ENCODE measurements at regions not wholly inside any gene's neighbourhood (a gene's known extent, or its start where the extent isn't known, plus 50 kb on each side); places are given as distances from the start of the nearest gene placed in this dataset.

DNA sequence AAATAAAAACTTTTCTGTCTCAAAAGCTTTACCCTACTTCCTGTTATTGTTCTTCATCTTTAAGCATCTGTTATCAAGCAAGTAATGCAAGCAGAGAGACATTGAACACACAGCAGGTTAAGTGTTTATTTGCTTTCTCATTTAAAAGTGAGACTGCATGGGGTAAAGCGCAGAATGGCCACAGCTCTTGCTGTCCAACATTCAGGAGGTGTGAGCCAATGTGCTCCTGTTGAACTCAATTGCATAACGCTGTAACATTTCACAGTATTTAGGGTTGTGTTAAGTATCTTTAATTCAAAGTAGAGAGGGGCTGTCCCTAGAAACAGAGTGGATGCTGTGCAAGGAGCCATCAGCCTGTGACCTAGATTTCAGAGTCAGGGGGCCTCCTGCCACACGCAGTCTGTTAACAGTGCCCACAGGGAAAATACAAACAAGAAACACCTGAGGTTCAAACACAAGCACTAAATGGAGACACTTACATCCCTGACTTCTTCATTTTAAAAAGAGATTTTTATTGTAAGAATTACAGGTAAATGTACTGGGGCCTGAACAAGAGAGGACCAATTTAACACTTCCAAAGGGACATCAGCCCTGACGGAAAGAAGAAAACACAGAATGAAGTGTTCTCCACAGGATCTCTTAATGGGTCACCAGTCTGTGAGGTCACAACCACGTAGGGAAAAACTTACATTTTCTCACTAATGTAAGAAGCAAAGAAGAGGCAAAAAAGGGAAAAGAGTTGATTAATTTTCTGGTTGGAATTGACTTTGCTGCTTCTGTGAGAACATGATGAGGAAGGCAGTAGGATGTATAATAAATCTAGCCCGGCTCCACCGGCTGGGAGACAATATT is 815.1 kb downstream of the VGLL3 start:
- DNase-seq (ENCODE audit: low spot score) = no peak

DNA sequence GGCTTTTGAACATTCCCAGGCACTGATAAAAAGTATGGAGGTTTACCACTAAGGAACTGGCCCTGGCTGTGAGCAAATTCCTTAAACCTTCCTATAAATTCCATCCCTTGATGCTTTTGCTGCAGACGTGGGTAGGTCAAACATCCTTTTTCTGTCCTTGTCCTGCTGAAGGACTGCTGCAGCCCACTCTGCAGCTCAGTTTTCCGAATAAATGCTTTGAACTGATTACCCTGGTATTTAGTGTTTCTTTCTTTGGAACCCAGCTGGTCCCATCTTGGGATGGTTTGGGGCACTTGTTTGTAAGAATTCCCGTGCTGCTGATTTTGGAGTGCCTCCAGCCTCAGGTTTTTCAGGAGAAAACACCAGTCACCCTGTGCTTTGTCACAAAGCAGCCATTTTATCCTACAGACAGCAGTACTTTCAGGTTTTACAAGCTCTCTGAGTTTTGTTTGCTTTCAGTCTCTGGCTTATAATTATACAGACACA is 815.9 kb downstream of the VGLL3 start:
- no peak for DNase-seq (ENCODE audit: low spot score)

- DNase-seq (ENCODE audit: low spot score) = no peak
Measured at GRCh38 chr3:86173401-86173800, 817.5 kb downstream of the VGLL3 start.

DNA sequence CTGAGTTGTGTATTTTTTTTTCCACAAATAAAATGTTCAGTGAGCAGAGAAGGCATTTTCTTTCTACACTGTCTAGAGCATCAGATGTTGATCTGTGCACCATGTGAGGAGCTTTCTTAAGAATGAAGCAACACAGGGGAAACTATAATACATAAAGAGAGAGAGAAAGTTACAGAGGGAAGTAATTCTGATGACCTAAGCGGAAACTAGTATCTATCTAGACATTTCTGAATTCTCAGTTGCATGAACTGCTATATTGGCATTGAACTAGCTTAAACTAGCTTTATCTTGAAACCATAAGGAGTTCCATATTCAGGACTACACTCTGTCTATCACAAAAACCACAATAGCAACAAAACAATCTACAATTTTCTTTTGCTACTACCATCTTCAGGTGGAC is 822.4 kb downstream of the VGLL3 start:
- DNase-seq (ENCODE audit: low spot score) = no peak

- DNase-seq (ENCODE audit: low spot score) = no peak
Measured at GRCh38 chr3:86162521-86162920, 828.4 kb downstream of the VGLL3 start.

DNA sequence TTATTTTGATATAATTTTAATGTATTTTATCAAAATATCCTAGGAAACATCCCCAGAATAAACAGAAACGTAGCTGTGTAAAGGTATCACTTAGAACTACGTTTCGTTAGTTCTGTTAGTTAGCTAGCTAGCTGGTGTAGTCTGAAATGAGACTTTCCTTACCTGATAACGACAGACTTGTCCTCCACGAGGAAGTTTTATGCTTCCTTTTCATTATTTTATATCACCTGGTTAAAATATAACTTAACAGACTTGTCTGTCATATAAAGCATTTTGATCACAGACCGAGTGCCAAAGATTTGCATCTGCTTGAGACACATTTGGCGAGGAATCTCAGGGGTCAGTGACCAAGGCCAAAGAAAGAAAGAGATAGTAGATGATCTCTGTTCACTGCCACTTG is 829.5 kb downstream of the VGLL3 start:
- no peak for DNase-seq (ENCODE audit: low spot score)

- DNase-seq (ENCODE audit: low spot score) = no peak
Measured at GRCh38 chr3:86152620-86153019, 838.3 kb downstream of the VGLL3 start.

- no peak for DNase-seq (ENCODE audit: low spot score)
Measured at GRCh38 chr3:86149054-86149453, 841.9 kb downstream of the VGLL3 start.

GRCh38 chr3:86147119-86147518 is 843.8 kb downstream of the VGLL3 start:
- no peak for DNase-seq (ENCODE audit: low spot score)

GRCh38 chr3:86126552-86126951 is 864.4 kb downstream of the VGLL3 start:
- DNase-seq (ENCODE audit: low spot score) = no peak

All from globus pallidus (tissue), 1 donor.